Glutamatergic neuron (in vitro differentiated cells): ENCODE measurements at regions not wholly inside any gene's neighbourhood (a gene's known extent, or its start where the extent isn't known, plus 50 kb on each side); places are given as distances from the start of the nearest gene placed in this dataset.

Experiments used
- DNase-seq: peaks from one replicate; pipeline ENCODE4 v3.0.0; 2022
- H3K27ac Mint-ChIP-seq: one replicate; pipeline ENCODE4 v1.8.0; 2020; ENCODE audit warnings: mild to moderate bottlenecking, mixed read lengths, inconsistent platforms; ENCODE audit not compliant: unreplicated experiment
- H3K27me3 Mint-ChIP-seq: one replicate; pipeline ENCODE4 v1.8.0; 2020; ENCODE audit warnings: mild to moderate bottlenecking, moderate library complexity, mixed read lengths, inconsistent platforms; ENCODE audit not compliant: unreplicated experiment
- H3K36me3 Mint-ChIP-seq: one replicate; pipeline ENCODE4 v1.8.0; 2020; ENCODE audit warnings: mild to moderate bottlenecking, mixed read lengths, inconsistent platforms; ENCODE audit not compliant: unreplicated experiment
- H3K4me1 Mint-ChIP-seq: one replicate; pipeline ENCODE4 v1.8.0; 2020; ENCODE audit warnings: mild to moderate bottlenecking, low read depth, mixed read lengths, inconsistent platforms; ENCODE audit not compliant: unreplicated experiment
- H3K4me3 Mint-ChIP-seq: one replicate; pipeline ENCODE4 v1.8.0; 2020; ENCODE audit warnings: mild to moderate bottlenecking, mixed read lengths, inconsistent platforms; ENCODE audit not compliant: unreplicated experiment
- H3K9me3 Mint-ChIP-seq: one replicate; pipeline ENCODE4 v1.8.0; 2020; ENCODE audit warnings: mild to moderate bottlenecking, moderate library complexity, mixed read lengths, inconsistent platforms; ENCODE audit not compliant: unreplicated experiment
- TF ChIP-seq, protein P1 (sequence below): fragments of 200-600 bp; sonication (generic); IDR thresholded peaks from one replicate; pipeline ENCODE4 v1.5.0; 2021; ENCODE audit not compliant: partially characterized antibody, unreplicated experiment

DNA sequence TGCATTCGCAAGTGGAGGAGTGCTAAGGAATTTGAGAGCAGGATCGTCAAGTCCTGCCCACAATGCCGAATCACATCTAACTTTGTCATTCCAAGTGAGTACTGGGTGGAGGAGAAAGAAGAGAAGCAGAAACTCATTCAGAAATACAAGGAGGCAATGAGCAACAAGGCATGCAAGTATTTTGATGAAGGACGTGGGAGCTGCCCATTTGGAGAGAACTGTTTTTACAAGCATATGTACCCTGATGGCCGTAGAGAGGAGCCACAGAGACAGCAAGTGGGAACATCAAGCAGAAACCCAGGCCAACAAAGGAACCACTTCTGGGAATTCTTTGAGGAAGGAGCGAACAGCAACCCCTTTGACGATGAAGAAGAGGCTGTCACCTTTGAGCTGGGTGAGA is 100.2 kb upstream of the MED14 start:
- no peak overlapping the region for H3K4me3 Mint-ChIP-seq
- H3K27me3 Mint-ChIP-seq: peaks cover 4% of the 10 kb centered on the region
- TF ChIP-seq, protein P1, sequence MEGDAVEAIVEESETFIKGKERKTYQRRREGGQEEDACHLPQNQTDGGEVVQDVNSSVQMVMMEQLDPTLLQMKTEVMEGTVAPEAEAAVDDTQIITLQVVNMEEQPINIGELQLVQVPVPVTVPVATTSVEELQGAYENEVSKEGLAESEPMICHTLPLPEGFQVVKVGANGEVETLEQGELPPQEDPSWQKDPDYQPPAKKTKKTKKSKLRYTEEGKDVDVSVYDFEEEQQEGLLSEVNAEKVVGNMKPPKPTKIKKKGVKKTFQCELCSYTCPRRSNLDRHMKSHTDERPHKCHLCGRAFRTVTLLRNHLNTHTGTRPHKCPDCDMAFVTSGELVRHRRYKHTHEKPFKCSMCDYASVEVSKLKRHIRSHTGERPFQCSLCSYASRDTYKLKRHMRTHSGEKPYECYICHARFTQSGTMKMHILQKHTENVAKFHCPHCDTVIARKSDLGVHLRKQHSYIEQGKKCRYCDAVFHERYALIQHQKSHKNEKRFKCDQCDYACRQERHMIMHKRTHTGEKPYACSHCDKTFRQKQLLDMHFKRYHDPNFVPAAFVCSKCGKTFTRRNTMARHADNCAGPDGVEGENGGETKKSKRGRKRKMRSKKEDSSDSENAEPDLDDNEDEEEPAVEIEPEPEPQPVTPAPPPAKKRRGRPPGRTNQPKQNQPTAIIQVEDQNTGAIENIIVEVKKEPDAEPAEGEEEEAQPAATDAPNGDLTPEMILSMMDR: no peak
- H3K36me3 Mint-ChIP-seq: peaks cover 3% of the 10 kb centered on the region
- H3K27ac Mint-ChIP-seq: no peak overlapping the region
- H3K4me1 Mint-ChIP-seq: no peaks in the 10 kb centered on the region
- H3K9me3 Mint-ChIP-seq: peaks cover 3% of the 10 kb centered on the region
- no peak for DNase-seq

DNA sequence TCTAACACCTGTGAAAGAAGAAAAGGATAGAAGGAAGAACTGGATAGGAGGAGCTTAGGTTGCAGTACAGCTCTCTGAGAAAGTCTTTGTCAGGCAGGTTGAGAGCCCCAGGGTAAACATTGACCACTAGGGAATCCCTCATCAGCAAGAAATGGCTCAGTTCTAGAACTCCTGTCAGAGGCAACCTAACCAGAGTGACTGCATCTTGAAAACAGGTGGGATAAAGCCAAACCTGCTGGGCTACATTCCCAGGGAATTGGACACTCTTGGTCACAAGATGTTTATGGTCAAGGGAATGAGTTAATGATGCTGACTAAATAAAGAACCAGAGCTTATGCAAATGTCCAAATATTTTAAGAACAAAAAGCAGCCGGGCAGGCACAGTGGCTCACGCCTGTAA is 108.3 kb upstream of the MED14 start:
- Mint-ChIP-seq H3K4me3 (no peak overlapping the region), H3K27me3 (peaks cover 3% of the 10 kb centered on the region), H3K27ac (no peak overlapping the region), H3K36me3 (peaks cover 12% of the 10 kb centered on the region), H3K4me1 (peaks cover 3% of the 10 kb centered on the region), H3K9me3 (peaks cover 5% of the 10 kb centered on the region)
- TF ChIP-seq, protein P1: no peak
- no peak for DNase-seq

DNA sequence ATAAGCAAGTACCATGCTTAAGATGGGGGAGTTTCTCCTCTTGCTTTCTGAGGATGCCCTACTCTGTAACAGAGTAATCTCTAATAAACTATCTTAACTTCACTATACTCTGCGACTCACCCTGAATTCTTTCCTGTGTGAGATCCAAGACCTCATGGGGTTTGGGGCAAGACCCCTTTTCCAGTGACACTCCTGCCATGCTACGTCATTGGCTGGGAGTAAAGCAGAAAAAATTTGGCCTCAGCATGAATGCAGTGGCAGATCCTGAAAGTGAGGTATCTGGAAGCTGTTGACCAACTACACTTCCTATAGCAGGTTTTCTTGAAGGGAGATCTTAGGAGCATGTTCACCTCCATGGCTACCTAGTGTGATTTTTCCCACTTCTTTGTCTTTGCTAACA is 109.1 kb upstream of the MED14 start:
- Mint-ChIP-seq H3K36me3 (peaks cover 12% of the 10 kb centered on the region), H3K27ac (no peak overlapping the region), H3K27me3 (peaks cover 3% of the 10 kb centered on the region), H3K9me3 (peaks cover 5% of the 10 kb centered on the region), H3K4me1 (peaks cover 3% of the 10 kb centered on the region), H3K4me3 (no peak overlapping the region)
- TF ChIP-seq, protein P1: no peak
- no peak for DNase-seq

DNA sequence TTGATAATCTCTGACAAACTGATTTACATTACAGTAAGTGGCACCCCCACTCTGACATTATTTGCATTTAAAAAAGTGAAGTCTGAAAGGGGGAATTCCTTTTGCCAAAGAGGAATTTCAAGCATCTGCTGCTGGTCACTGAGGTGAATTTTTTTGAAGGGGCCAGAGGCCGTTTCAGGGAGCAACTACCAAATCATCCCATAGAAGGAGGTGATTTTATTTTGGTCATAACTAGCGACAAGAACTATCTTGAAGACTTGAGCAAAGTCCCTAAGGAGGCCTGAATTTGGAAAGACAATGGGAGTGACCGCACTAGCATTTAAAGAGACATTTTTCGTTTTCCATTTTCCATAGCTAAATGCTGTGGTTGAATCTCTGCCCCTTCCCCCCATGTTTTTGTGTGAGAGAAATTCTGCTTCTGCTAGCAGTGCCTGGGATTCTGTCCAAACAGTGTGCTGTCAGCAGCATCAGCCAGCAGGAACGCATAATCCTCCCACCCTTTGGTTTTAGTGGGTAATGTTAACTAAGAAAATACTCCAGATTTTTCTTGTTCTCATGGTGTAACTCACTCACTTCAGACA is 110.1 kb upstream of the MED14 start:
- no peak for DNase-seq
- Mint-ChIP-seq H3K27ac (no peak overlapping the region), H3K27me3 (peaks cover 1% of the 10 kb centered on the region), H3K9me3 (peaks cover 3% of the 10 kb centered on the region), H3K4me3 (no peak overlapping the region), H3K4me1 (peaks cover 3% of the 10 kb centered on the region), H3K36me3 (peaks cover 10% of the 10 kb centered on the region)
- TF ChIP-seq, protein P1: no peak

DNA sequence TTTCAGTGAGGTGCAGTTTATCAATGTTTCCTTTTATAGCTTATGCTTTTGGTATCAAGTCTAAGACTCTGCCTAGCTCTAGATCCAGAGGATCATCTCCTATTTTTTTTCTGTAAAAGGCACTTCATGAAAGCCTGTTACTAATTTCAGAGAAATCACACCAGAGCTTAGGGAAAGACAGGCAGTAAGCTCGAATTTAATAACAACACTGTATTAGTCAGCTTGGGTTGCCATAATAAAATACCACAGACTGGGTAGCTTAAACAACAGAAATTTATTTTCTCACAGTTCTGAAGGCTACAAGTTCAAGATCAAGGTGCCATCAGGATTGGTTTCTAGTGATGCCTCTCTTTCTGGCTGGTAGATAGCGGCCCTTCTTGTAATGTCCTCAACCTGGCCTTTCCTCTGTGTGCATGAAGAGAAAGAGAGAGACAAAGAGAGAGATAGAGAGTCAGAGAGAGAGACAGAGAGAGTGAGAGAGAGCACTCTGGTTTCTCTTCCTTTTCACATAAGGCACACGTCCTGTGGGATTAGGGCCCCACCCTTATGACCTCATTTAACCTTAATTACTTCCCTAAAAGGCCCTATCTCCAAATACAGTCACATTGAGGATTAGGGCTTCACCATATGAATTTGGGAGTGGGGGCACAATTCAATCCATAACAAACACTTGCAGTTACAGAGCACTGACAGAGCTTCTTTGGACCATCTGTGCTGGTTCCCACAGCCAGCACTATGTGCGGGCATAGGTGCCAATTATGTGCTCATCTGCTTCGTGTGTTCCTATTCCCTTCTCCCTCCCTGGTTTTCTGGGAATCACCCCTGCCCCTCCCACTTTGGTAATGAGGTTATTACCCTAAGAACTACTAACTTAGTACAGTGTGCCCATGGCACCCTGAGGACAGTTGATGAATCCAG is 114.8 kb upstream of the MED14 start:
- no peak overlapping the region for H3K4me3 Mint-ChIP-seq
- TF ChIP-seq, protein P1: no peak
- no peaks in the 10 kb centered on the region for H3K4me1 Mint-ChIP-seq
- DNase-seq: no peak
- no peaks in the 10 kb centered on the region for H3K36me3 Mint-ChIP-seq
- H3K9me3 Mint-ChIP-seq: no peaks in the 10 kb centered on the region
- H3K27ac Mint-ChIP-seq: no peak overlapping the region
- peaks cover 1% of the 10 kb centered on the region for H3K27me3 Mint-ChIP-seq
